OCI-LY1 (cell line): ENCODE measurements at regions not wholly inside any gene's neighbourhood (a gene's known extent, or its start where the extent isn't known, plus 50 kb on each side); places are given as distances from the start of the nearest gene placed in this dataset.

Experiments
- H2AFZ ChIP-seq: fragments of 200-600 bp; sonication (generic), shearing (Covaris generic); 2 replicates; pipeline ENCODE4 v1.6.0; 2014; ENCODE audit warnings: antibody characterized with exemption, mild to moderate bottlenecking, low read length
- H3F3A ChIP-seq: fragments of 200-600 bp; sonication (generic), shearing (Covaris generic); 2 replicates; pipeline ENCODE4 v1.6.0; 2014; ENCODE audit warnings: mild to moderate bottlenecking, antibody characterized with exemption, low read length, moderate library complexity; ENCODE audit not compliant: insufficient read depth
- H3K27ac ChIP-seq: fragments of 200-600 bp; sonication (generic); 2 replicates; pipeline ENCODE4 v1.5.1; 2014; ENCODE audit warnings: low read length, mixed run types, mild to moderate bottlenecking, low read depth; ENCODE audit not compliant: poor library complexity, severe bottlenecking
- H3K27me3 ChIP-seq: fragments of 200-600 bp; sonication (generic); 2 replicates; pipeline ENCODE4 v1.6.0; 2014; ENCODE audit warnings: antibody characterized with exemption, mild to moderate bottlenecking, low read length, moderate library complexity; ENCODE audit not compliant: insufficient read depth
- H3K36me3 ChIP-seq: fragments of 200-600 bp; sonication (generic); 2 replicates; pipeline ENCODE4 v1.6.1; 2014; ENCODE audit warnings: mild to moderate bottlenecking, antibody characterized with exemption, low read length, moderate library complexity, mixed read lengths; ENCODE audit not compliant: insufficient read depth
- H3K4me1 ChIP-seq: fragments of 200-600 bp; sonication (generic); 2 replicates; pipeline ENCODE4 v1.5.1; 2014; ENCODE audit warnings: mild to moderate bottlenecking, low read length, moderate library complexity; ENCODE audit not compliant: insufficient read depth, severe bottlenecking
- H3K4me2 ChIP-seq: fragments of 200-600 bp; sonication (generic), shearing (Covaris generic); 2 replicates; pipeline ENCODE4 v1.6.1; 2014; ENCODE audit warnings: low read length
- H3K4me3 ChIP-seq: fragments of 200-600 bp; sonication (generic); 2 replicates; pipeline ENCODE4 v1.5.1; 2014; ENCODE audit warnings: low read length, low read depth, mild to moderate bottlenecking, mixed read lengths; ENCODE audit not compliant: poor library complexity, severe bottlenecking
- H3K79me2 ChIP-seq: fragments of 200-600 bp; shearing (Covaris generic); 2 replicates; pipeline ENCODE4 v1.6.1; 2016; ENCODE audit warnings: mixed run types, low read length, mixed read lengths; ENCODE audit not compliant: insufficient read depth
- H3K9ac ChIP-seq: fragments of 200-600 bp; sonication (generic), shearing (Covaris generic); 2 replicates; pipeline ENCODE4 v1.6.1; 2014; ENCODE audit warnings: mild to moderate bottlenecking, low read length, mixed read lengths
- H3K9me2 ChIP-seq: fragments of 200-600 bp; sonication (generic), shearing (Covaris generic); 2 replicates; pipeline ENCODE4 v1.6.1; 2014; ENCODE audit warnings: low read depth, mild to moderate bottlenecking, low read length, mixed read lengths
- H3K9me3 ChIP-seq: fragments of 200-600 bp; shearing (Covaris generic); 2 replicates; pipeline ENCODE4 v1.6.1; 2014; ENCODE audit warnings: low read length, mixed read lengths
- H4K20me1 ChIP-seq: fragments of 200-600 bp; sonication (generic), shearing (Covaris generic); 2 replicates; pipeline ENCODE4 v1.6.0; 2016; ENCODE audit warnings: mild to moderate bottlenecking, low read length; ENCODE audit not compliant: insufficient read depth
- CTCF ChIP-seq: fragments of 200-600 bp; sonication (generic), shearing (Covaris generic); IDR thresholded peaks from 2 replicates; pipeline ENCODE4 v1.5.1; 2017; ENCODE audit warnings: mild to moderate bottlenecking, antibody characterized with exemption, low read length, moderate library complexity, mixed read lengths
- EZH2 ChIP-seq: fragments of 200-600 bp; sonication (generic), shearing (Covaris generic); IDR thresholded peaks from 2 replicates; pipeline ENCODE4 v1.8.0; 2017; ENCODE audit warnings: borderline replicate concordance, mixed run types, mild to moderate bottlenecking, antibody characterized with exemption, low read length, moderate library complexity, mixed read lengths

- Histone ChIP-seq H4K20me1 (no peaks in the 10 kb centered on the region), H3K9me2 (no peaks in the 10 kb centered on the region), H3K9ac (no peak overlapping the region), H3F3A (no peaks in the 10 kb centered on the region), H3K27me3 (0 out of 2 replicates have a peak, but pooled peaks cover 9% of the 10 kb centered on the region), H2AFZ (no peak overlapping the region), H3K36me3 (no peaks in the 10 kb centered on the region), H3K4me3 (no peak overlapping the region), H3K9me3 (no peaks in the 10 kb centered on the region), H3K27ac (no peak overlapping the region), H3K79me2 (no peaks in the 10 kb centered on the region), H3K4me1 (no peaks in the 10 kb centered on the region), H3K4me2 (no peak overlapping the region)
- TF ChIP-seq EZH2 (no peak), CTCF (no peak)
These were observed 306.7 kb upstream of the SALL3 start for GRCh38 chr18:78672862-78673446.

GRCh38 chr18:78673516-78674321 lies 305.9 kb upstream of the SALL3 start:
- H2AFZ ChIP-seq = no peak overlapping the region
- no peaks in the 10 kb centered on the region for H3K4me1 ChIP-seq
- no peak overlapping the region for H3K9ac ChIP-seq
- no peaks in the 10 kb centered on the region for H3K9me3 ChIP-seq
- H4K20me1 ChIP-seq = no peaks in the 10 kb centered on the region
- no peaks in the 10 kb centered on the region for H3F3A ChIP-seq
- H3K36me3 ChIP-seq = no peaks in the 10 kb centered on the region
- no peak overlapping the region for H3K27ac ChIP-seq
- H3K4me2 ChIP-seq = no peak overlapping the region
- H3K4me3 ChIP-seq = no peak overlapping the region
- H3K9me2 ChIP-seq = no peaks in the 10 kb centered on the region
- no peaks in the 10 kb centered on the region for H3K79me2 ChIP-seq
- 0 out of 2 replicates have a peak, but pooled peaks cover 9% of the 10 kb centered on the region for H3K27me3 ChIP-seq
- TF ChIP-seq EZH2 (no peak), CTCF (no peak)

GRCh38 chr18:78675231-78675630 lies 304.4 kb upstream of the SALL3 start:
- TF ChIP-seq CTCF (no peak), EZH2 (no peak)
- Histone ChIP-seq H3K9me3 (no peaks in the 10 kb centered on the region), H3K79me2 (no peaks in the 10 kb centered on the region), H3K4me3 (no peak overlapping the region), H2AFZ (no peak overlapping the region), H3F3A (no peaks in the 10 kb centered on the region), H3K9me2 (no peaks in the 10 kb centered on the region), H3K27me3 (0 out of 2 replicates have a peak, but pooled peaks cover 9% of the 10 kb centered on the region), H3K36me3 (no peaks in the 10 kb centered on the region), H3K4me1 (no peaks in the 10 kb centered on the region), H3K9ac (no peak overlapping the region), H3K27ac (no peak overlapping the region), H4K20me1 (no peaks in the 10 kb centered on the region), H3K4me2 (no peak overlapping the region)
